ENCODE measurements at regions not wholly inside any gene's neighbourhood (a gene's known extent, or its start where the extent isn't known, plus 50 kb on each side); places are given as distances from the start of the nearest gene placed in this dataset.

GRCh38 chr10:83283151-83283550 is 856.2 kb upstream of the GHITM start:
- Histone ChIP-seq H3K9me3 (replicated peaks in 1 of 2; ENCODE audit: control insufficient read depth in 1 of 2, insufficient read depth in 1 of 2, low read length in 2 of 2) (peaks cover 4% of the 10 kb centered on the region in 2 donors), H3K4me2 (replicated peaks; ENCODE audit: extremely low read depth, low read length, poor library complexity, severe bottlenecking) (no peak overlapping the region), H3K36me3 (replicated peaks in 1 of 2; ENCODE audit: control insufficient read depth in 1 of 2, insufficient read depth in 2 of 2, low read length in 2 of 2) (no peaks in the 10 kb centered on the region), H3K27ac (ENCODE audit: low read depth in 1 of 2, low read length in 2 of 2) (no peak overlapping the region), H2AFZ (ENCODE audit: insufficient read depth, low read depth, low read length, poor library complexity, severe bottlenecking) (no peak overlapping the region), H3K4me1 (ENCODE audit: control insufficient read depth in 1 of 2, insufficient read depth in 2 of 2, low read length in 2 of 2) (no peaks in the 10 kb centered on the region), H3K4me3 (replicated peaks in 1 of 3; ENCODE audit: low read depth in 2 of 3, low read length in 3 of 3) (no peak overlapping the region), H4K20me1 (ENCODE audit: insufficient read depth, low read length) (no peaks in the 10 kb centered on the region), H3K79me2 (ENCODE audit: insufficient read depth, low read length) (no peaks in the 10 kb centered on the region), H3K9ac (ENCODE audit: insufficient read depth, low read length, poor library complexity, severe bottlenecking) (no peak overlapping the region), H3K27me3 (ENCODE audit: control insufficient read depth in 2 of 2, insufficient read depth in 2 of 2, low read length in 2 of 2) (no peaks in the 10 kb centered on the region)
- TF ChIP-seq CTCF (IDR thresholded peaks at IDR 0.05): no peak
- no peaks in the 10 kb centered on the region for H3K4me1 Mint-ChIP-seq
- no peak for DNase-seq
- no peaks in the 10 kb centered on the region for H3K27me3 Mint-ChIP-seq (ENCODE audit: low read depth in 3 of 3)
- no peaks in the 10 kb centered on the region for H3K36me3 Mint-ChIP-seq
- peaks cover 0 to 10% (median 4%) of the 10 kb centered on the region in 7 donors for H3K9me3 Mint-ChIP-seq
- intact Hi-C loops (cut with micrococcal nuclease): no loop called here
- no peak overlapping the region for H3K4me3 Mint-ChIP-seq
- no peak overlapping the region for H3K27ac Mint-ChIP-seq

GRCh38 chr10:83287374-83287773 is 851.9 kb upstream of the GHITM start:
- Histone ChIP-seq H4K20me1 (ENCODE audit: insufficient read depth, low read length) (no peaks in the 10 kb centered on the region), H3K4me3 (replicated peaks in 1 of 3; ENCODE audit: low read depth in 2 of 3, low read length in 3 of 3) (no peak overlapping the region), H3K4me1 (ENCODE audit: control insufficient read depth in 1 of 2, insufficient read depth in 2 of 2, low read length in 2 of 2) (no peaks in the 10 kb centered on the region), H3K4me2 (replicated peaks; ENCODE audit: extremely low read depth, low read length, poor library complexity, severe bottlenecking) (no peak overlapping the region), H3K27ac (ENCODE audit: low read depth in 1 of 2, low read length in 2 of 2) (no peak overlapping the region), H3K36me3 (replicated peaks in 1 of 2; ENCODE audit: control insufficient read depth in 1 of 2, insufficient read depth in 2 of 2, low read length in 2 of 2) (no peaks in the 10 kb centered on the region), H3K79me2 (ENCODE audit: insufficient read depth, low read length) (no peaks in the 10 kb centered on the region), H2AFZ (ENCODE audit: insufficient read depth, low read depth, low read length, poor library complexity, severe bottlenecking) (no peak overlapping the region), H3K9ac (ENCODE audit: insufficient read depth, low read length, poor library complexity, severe bottlenecking) (no peak overlapping the region), H3K9me3 (replicated peaks in 1 of 2; ENCODE audit: control insufficient read depth in 1 of 2, insufficient read depth in 1 of 2, low read length in 2 of 2) (peaks cover 0 to 4% of the 10 kb centered on the region in 2 donors), H3K27me3 (ENCODE audit: control insufficient read depth in 2 of 2, insufficient read depth in 2 of 2, low read length in 2 of 2) (no peaks in the 10 kb centered on the region)
- Mint-ChIP-seq H3K27ac (no peak overlapping the region), H3K4me1 (no peaks in the 10 kb centered on the region), H3K9me3 (peaks cover 0 to 10% (median 4%) of the 10 kb centered on the region in 7 donors), H3K27me3 (ENCODE audit: low read depth in 3 of 3) (peaks cover 0 to 1% (median 0%) of the 10 kb centered on the region in 3 donors), H3K4me3 (no peak overlapping the region), H3K36me3 (no peaks in the 10 kb centered on the region)
- DNase-seq: no peak
- TF ChIP-seq CTCF (IDR thresholded peaks at IDR 0.05): no peak
- intact Hi-C loops (cut with micrococcal nuclease): no loop called here
- WGBS (ENCODE audit: insufficient coverage): no CpG with 5 or more reads among the region's 2 CpGs

Measured in CD14-positive monocyte (primary cell).